ENCODE measurements at regions not wholly inside any gene's neighbourhood (a gene's known extent, or its start where the extent isn't known, plus 50 kb on each side); places are given as distances from the start of the nearest gene placed in this dataset.
"Not testable (repeated sequence)": the region's sequence is repeated elsewhere in the genome, so short reads cannot be mapped to it uniquely, and the experiment has no call there.

DNA sequence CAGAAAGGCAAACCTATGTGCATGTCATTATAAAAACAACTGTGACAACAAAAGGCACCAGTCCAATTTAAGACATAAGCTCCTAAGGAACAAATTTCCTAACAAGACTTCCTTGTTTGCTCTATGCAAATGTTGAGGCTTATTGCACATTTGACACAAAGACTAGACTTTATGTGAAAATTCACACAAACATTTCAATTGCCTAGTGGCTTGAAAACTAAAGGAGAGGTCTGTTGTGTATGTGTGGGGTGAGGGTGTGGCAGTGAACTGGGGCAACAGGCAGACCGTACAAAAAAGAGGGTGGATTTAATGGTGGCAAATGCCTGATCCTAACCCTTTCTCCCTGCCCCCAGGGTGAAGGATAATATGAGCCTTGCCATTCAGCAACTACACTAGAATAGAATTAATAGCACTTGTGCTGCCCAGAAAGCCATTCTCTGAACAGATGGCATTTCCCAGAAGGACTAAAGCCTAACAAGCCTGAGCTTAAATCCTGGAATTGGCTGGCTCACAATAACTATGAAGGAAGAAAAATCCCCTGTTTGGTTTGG lies 73.9 kb downstream of the GLUL start:
- Mint-ChIP-seq H3K27me3 (ENCODE audit: low read depth) (no peaks in the 10 kb centered on the region), H3K4me1 (peaks cover 14% of the 10 kb centered on the region), H3K9me3 (peaks cover 3% of the 10 kb centered on the region), H3K27ac (ENCODE audit: unreplicated experiment) (no peak overlapping the region), H3K4me3 (no peak overlapping the region), H3K36me3 (ENCODE audit: low read depth) (no peaks in the 10 kb centered on the region)
- TF ChIP-seq, protein P1, sequence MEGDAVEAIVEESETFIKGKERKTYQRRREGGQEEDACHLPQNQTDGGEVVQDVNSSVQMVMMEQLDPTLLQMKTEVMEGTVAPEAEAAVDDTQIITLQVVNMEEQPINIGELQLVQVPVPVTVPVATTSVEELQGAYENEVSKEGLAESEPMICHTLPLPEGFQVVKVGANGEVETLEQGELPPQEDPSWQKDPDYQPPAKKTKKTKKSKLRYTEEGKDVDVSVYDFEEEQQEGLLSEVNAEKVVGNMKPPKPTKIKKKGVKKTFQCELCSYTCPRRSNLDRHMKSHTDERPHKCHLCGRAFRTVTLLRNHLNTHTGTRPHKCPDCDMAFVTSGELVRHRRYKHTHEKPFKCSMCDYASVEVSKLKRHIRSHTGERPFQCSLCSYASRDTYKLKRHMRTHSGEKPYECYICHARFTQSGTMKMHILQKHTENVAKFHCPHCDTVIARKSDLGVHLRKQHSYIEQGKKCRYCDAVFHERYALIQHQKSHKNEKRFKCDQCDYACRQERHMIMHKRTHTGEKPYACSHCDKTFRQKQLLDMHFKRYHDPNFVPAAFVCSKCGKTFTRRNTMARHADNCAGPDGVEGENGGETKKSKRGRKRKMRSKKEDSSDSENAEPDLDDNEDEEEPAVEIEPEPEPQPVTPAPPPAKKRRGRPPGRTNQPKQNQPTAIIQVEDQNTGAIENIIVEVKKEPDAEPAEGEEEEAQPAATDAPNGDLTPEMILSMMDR (conservative IDR thresholded peaks at IDR 0.05): no peak
- no peak for DNase-seq (ENCODE audit: low read depth, low spot score)

DNA sequence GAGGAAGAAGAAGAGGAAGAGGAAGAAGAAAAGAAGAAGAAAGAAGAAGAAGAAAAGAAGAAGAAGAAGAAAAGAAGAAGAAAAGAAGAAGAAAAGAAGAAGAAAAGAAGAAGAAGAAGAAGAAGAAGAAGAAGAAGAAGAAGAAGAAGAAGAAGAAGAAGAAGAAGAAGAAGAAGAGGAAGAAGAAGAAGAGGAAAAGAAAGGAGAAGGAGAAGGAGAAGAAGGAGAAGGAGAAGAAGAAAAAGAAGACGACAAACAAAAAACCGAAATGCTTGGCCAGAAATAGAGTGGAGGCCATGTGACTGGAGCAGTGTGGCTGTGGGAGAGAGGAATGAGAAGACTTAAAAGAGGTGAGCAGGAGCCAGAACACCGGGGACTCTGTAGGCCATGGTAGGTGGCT lies 75.1 kb downstream of the GLUL start:
- not testable (repeated sequence) for H3K4me3 Mint-ChIP-seq; H3K9me3 Mint-ChIP-seq; H3K36me3 Mint-ChIP-seq (ENCODE audit: low read depth); H3K27me3 Mint-ChIP-seq (ENCODE audit: low read depth); H3K27ac Mint-ChIP-seq (ENCODE audit: unreplicated experiment); DNase-seq (ENCODE audit: low read depth, low spot score)
- peaks cover 14% of the 10 kb centered on the region for H3K4me1 Mint-ChIP-seq

DNA sequence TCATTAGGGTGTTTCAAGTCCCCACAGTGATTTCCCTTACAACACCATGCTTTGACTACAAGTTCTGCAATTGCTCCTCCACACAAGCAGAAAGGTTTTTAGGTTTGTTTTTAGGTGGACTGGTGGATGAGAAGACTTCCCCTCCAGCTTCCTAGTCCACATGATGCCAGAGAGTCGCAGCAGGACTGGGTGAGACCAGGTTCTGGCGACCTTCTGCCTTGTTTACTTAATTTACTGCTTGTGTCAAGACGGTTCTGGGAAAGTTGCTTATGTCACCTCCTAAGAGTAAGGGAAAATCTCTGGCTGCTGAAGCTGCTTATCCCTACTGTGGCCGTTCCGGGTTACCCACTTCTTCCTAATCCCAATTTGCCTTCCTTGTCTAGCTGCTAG lies 76.4 kb downstream of the GLUL start:
- H3K36me3 Mint-ChIP-seq (ENCODE audit: low read depth): no peaks in the 10 kb centered on the region
- DNase-seq (ENCODE audit: low read depth, low spot score): no peak
- peaks cover 3% of the 10 kb centered on the region for H3K9me3 Mint-ChIP-seq
- no peak overlapping the region for H3K27ac Mint-ChIP-seq (ENCODE audit: unreplicated experiment)
- no peak overlapping the region for H3K4me3 Mint-ChIP-seq
- H3K4me1 Mint-ChIP-seq: peaks cover 18% of the 10 kb centered on the region
- no peaks in the 10 kb centered on the region for H3K27me3 Mint-ChIP-seq (ENCODE audit: low read depth)
- TF ChIP-seq, protein P1 (conservative IDR thresholded peaks at IDR 0.05): no peak

DNA sequence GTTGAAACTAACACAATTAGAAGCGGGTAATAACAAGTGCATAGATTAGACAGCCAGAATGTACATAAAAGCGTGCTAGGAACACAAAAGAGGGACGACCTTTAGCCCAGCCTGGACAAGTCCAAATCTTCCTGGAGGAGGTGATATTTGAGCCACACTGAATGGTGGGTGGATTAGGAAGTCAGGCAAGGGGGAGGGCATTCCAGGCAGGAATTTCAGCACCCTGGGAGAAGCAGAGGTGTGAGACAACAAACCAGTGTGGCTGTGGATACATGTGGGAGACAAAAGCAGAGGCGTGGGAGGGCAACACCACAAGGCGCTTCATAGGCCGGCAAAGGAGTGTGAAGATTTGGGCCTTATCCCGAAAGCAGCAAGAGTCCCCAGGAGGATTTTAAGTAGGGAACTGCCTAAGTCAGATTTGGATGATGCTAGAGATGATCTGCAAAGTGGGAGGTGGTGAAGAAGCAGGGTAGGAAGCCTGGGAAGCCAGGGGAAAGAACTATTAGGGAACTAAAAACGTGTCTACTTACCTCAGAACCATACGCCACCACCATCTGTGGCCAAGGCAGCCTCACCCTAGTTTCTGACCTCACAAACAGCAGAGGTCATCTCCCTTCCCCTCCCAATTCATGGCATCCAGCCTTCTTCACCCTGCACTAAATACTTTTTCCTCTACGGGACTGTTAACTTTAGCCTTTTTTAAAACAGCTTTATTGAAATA lies 81.8 kb downstream of the GLUL start:
- H3K4me3 Mint-ChIP-seq: no peak overlapping the region
- no peak overlapping the region for H3K27ac Mint-ChIP-seq (ENCODE audit: unreplicated experiment)
- no peaks in the 10 kb centered on the region for H3K27me3 Mint-ChIP-seq (ENCODE audit: low read depth)
- DNase-seq (ENCODE audit: low read depth, low spot score): no peak
- H3K4me1 Mint-ChIP-seq: peaks cover 27% of the 10 kb centered on the region
- TF ChIP-seq, protein P1 (conservative IDR thresholded peaks at IDR 0.05): no peak
- H3K9me3 Mint-ChIP-seq: no peaks in the 10 kb centered on the region
- H3K36me3 Mint-ChIP-seq (ENCODE audit: low read depth): peaks cover under 1% of the 10 kb centered on the region

DNA sequence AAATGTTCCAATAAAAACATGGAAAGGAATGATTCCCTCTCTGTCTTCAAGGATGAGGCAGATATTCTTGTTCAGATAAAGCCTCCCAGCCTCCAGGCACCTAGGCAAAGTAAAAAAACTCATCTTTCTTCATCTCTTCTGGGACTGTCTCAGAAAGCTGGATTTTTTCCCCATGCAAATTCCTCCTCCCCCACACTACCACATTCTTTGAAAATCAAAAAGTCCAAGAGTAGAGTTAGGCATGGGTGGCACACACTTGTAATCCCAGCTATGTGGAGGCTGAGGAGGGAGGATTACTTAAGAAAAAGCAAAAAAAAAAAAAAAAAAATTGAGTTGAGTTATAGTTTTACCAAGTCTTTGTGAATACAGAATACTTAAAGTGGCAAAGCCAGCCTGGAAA lies 82.8 kb downstream of the GLUL start:
- Mint-ChIP-seq H3K36me3 (ENCODE audit: low read depth) (peaks cover 2% of the 10 kb centered on the region), H3K4me1 (peaks cover 31% of the 10 kb centered on the region), H3K4me3 (no peak overlapping the region), H3K9me3 (no peaks in the 10 kb centered on the region), H3K27me3 (ENCODE audit: low read depth) (no peaks in the 10 kb centered on the region), H3K27ac (ENCODE audit: unreplicated experiment) (no peak overlapping the region)
- no peak for DNase-seq (ENCODE audit: low read depth, low spot score)
- TF ChIP-seq, protein P1 (conservative IDR thresholded peaks at IDR 0.05): no peak

DNA sequence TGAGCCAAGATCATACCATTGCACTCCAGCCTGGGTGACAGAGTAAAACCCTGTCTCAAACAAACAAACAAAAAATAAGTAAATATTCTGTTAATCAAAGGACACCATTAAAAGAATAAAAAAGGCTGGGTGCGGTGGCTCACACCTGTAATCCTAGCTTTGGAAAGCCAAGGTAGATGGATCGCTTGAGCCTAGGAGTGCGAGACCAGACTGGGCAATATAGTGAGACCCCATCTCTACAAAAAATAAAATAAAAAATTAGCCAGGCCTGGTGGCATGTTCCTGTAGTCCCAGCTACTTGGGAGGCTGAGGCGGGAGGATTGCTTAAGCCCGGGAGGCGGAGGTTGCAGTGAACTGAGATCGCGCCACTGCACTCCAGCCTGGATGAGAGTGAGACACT lies 84.1 kb downstream of the GLUL start:
- H3K27me3 Mint-ChIP-seq (ENCODE audit: low read depth); H3K27ac Mint-ChIP-seq (ENCODE audit: unreplicated experiment); H3K4me3 Mint-ChIP-seq; H3K36me3 Mint-ChIP-seq (ENCODE audit: low read depth); DNase-seq (ENCODE audit: low read depth, low spot score); H3K9me3 Mint-ChIP-seq: not testable (repeated sequence)
- peaks cover 38% of the 10 kb centered on the region for H3K4me1 Mint-ChIP-seq

Data from neural crest cell (in vitro differentiated cells).